Nephron progenitor cell (in vitro differentiated cells): ENCODE measurements at regions not wholly inside any gene's neighbourhood (a gene's known extent, or its start where the extent isn't known, plus 50 kb on each side); places are given as distances from the start of the nearest gene placed in this dataset.

Experiments
- DNase-seq: peaks from one replicate; pipeline ENCODE4 v3.0.0; 2021
- H3K27ac Mint-ChIP-seq: 2 replicates; pipeline ENCODE4 v1.8.0; 2021; ENCODE audit warnings: mild to moderate bottlenecking, moderate library complexity, mixed read lengths
- H3K27me3 Mint-ChIP-seq: 2 replicates; pipeline ENCODE4 v1.8.0; 2021; ENCODE audit warnings: mild to moderate bottlenecking, low read depth, mixed read lengths; ENCODE audit not compliant: poor library complexity
- H3K36me3 Mint-ChIP-seq: 2 replicates; pipeline ENCODE4 v1.8.0; 2021; ENCODE audit warnings: low read depth, mixed read lengths
- H3K4me1 Mint-ChIP-seq: 2 replicates; pipeline ENCODE4 v1.8.0; 2021; ENCODE audit warnings: mixed read lengths
- H3K4me3 Mint-ChIP-seq: 2 replicates; pipeline ENCODE4 v1.8.0; 2021; ENCODE audit warnings: mild to moderate bottlenecking, moderate library complexity, mixed read lengths
- H3K9me3 Mint-ChIP-seq: 2 replicates; pipeline ENCODE4 v1.8.0; 2021; ENCODE audit warnings: mild to moderate bottlenecking, moderate library complexity, mixed read lengths
- TF ChIP-seq, protein P1 (sequence below): fragments of 200-600 bp; sonication (generic); IDR thresholded peaks from 2 replicates; pipeline ENCODE4 v1.5.0; 2021; ENCODE audit warnings: antibody characterized with exemption

- peaks cover 7% of the 10 kb centered on the region for H3K27me3 Mint-ChIP-seq
- TF ChIP-seq, protein P1, sequence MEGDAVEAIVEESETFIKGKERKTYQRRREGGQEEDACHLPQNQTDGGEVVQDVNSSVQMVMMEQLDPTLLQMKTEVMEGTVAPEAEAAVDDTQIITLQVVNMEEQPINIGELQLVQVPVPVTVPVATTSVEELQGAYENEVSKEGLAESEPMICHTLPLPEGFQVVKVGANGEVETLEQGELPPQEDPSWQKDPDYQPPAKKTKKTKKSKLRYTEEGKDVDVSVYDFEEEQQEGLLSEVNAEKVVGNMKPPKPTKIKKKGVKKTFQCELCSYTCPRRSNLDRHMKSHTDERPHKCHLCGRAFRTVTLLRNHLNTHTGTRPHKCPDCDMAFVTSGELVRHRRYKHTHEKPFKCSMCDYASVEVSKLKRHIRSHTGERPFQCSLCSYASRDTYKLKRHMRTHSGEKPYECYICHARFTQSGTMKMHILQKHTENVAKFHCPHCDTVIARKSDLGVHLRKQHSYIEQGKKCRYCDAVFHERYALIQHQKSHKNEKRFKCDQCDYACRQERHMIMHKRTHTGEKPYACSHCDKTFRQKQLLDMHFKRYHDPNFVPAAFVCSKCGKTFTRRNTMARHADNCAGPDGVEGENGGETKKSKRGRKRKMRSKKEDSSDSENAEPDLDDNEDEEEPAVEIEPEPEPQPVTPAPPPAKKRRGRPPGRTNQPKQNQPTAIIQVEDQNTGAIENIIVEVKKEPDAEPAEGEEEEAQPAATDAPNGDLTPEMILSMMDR = no peak
- DNase-seq = no peak
- H3K4me3 Mint-ChIP-seq = no peak overlapping the region
- no peaks in the 10 kb centered on the region for H3K4me1 Mint-ChIP-seq
- no peak overlapping the region for H3K27ac Mint-ChIP-seq
- peaks cover 92% of the 10 kb centered on the region for H3K9me3 Mint-ChIP-seq
- H3K36me3 Mint-ChIP-seq = peaks cover 5% of the 10 kb centered on the region
These were observed 52.3 kb upstream of the USP29 start for GRCh38 chr19:57067440-57067839.

DNA sequence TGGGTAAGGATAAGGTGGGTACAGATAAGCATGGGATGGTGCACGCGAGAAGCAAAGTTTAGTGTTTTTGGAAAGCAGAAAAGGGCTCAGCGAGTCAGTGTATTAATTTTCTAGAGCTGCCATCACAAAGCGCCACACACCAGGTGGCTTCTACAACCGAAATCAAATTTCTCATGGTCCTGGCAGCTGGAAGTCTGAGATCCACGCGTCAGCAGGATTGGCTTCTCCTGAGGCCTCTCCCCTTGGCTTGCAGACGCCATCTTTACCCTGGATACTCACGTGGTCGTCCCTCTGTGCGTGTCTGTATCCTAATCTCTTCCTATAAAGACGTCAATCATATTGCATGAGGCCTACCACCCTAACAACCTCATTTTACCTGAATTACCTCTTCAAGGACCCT lies 51.5 kb upstream of the USP29 start:
- TF ChIP-seq, protein P1 = no peak
- no peak for DNase-seq
- Mint-ChIP-seq H3K27ac (no peak overlapping the region), H3K4me1 (no peaks in the 10 kb centered on the region), H3K9me3 (peaks cover 92% of the 10 kb centered on the region), H3K4me3 (no peak overlapping the region), H3K27me3 (peaks cover 7% of the 10 kb centered on the region), H3K36me3 (peaks cover 5% of the 10 kb centered on the region)

- no peaks in the 10 kb centered on the region for H3K36me3 Mint-ChIP-seq
- TF ChIP-seq, protein P1 = no peak
- peaks cover 7% of the 10 kb centered on the region for H3K27me3 Mint-ChIP-seq
- no peak overlapping the region for H3K27ac Mint-ChIP-seq
- no peaks in the 10 kb centered on the region for H3K4me1 Mint-ChIP-seq
- H3K9me3 Mint-ChIP-seq = peaks cover 92% of the 10 kb centered on the region
- DNase-seq = no peak
- no peak overlapping the region for H3K4me3 Mint-ChIP-seq
These were observed 50.7 kb upstream of the USP29 start for GRCh38 chr19:57068921-57069697.
